GM21529 (cell line): ENCODE measurements at regions not wholly inside any gene's neighbourhood (a gene's known extent, or its start where the extent isn't known, plus 50 kb on each side); places are given as distances from the start of the nearest gene placed in this dataset.
"Not testable (repeated sequence)": the region's sequence is repeated elsewhere in the genome, so short reads cannot be mapped to it uniquely, and the experiment has no call there.

Experiments
- ATAC-seq: cut with Tn5 transposase; IDR thresholded peaks from one replicate; pipeline ENCODE4 v1.9.1; 2021; ENCODE audit not compliant: unreplicated experiment

DNA sequence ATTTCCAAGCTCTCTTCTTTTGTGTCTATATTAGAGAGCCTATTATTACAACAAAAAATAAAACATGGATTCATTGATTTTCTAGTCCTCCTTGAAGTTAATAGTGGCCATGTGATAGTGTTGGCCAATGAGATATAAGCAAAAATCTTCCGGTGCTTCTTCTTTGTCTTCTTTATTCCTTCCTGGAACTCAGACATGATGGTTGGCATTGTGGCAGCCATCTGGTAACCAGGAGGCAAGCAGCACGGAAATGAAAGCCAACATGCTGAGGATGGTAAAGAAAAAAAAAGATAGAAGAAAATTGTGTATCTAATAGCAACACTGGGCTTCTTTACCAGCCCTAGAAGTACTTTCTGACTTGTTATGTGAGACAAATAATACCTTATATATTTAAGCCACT is 50.8 kb upstream of the SEL1L start:
- no peak for ATAC-seq

DNA sequence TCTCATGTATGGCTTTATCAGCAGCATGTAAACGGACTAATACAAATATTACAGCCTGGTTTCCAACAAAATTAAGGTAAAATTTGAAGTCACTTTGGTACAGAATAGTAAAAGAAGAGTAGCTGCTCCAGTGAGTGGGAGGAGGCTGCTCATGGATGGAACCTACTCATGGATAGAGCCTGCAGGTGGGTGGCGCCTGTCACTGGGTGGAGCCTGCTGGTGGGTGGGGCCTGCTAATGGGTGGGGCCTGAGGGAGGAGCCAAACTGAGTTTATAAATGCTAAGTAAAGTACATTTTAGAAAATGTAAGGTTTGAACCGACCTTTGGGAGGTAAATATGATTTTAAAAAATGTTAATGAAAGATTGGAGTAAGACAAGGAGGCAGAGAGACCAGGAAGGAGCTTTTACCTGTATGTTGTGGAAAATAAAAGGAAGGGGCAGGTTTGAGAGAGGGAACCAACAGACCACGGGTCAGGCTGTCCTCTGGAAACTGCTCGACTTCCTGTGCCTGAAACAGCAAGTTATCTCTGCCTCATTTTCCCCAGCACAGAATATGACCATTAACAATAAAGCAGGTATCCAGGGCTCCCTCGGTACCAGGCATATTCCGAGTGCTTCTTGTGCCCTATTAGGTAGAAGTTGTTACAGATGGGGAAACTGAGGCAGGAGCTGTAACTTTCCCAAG is 55.9 kb upstream of the SEL1L start:
- ATAC-seq = no peak

DNA sequence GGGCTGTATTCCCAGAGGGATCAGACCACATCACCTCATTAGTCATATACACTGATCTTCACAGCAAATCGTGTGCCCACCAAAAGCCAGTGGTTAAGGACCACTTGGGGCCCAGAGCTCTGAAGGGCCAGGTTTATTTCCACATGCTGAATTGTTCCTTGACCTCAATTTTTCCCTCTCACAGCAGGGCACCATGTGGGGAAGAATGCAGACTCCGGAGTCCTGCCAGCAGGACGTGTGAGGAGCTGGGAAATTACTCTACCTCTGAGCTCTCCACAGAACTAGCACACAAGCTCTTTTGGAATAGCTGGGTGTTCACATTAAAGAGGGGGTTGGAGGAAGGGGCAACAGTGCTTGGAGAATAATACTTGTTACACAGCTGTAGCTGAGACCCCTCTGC is 57.6 kb upstream of the SEL1L start:
- no peak for ATAC-seq

DNA sequence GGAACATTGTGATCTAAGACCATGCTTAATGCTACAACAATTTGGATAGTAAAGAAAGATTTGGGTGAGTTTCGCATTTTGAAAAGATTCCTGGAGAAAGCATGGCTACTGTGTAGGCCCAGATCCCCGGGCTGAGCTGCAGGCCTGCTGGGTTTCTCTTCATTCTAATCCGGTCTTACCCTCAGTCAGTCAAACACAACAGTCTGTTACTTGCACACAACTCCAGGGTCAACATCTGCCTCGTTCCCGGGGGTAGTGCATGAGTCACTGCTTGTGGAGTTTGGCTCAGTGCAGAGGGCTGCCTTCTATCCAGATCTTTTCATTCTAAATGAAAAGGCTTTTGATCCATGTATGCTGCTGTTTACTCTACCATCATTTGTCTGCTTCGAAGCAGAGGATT is 60.4 kb upstream of the SEL1L start:
- ATAC-seq = no peak

DNA sequence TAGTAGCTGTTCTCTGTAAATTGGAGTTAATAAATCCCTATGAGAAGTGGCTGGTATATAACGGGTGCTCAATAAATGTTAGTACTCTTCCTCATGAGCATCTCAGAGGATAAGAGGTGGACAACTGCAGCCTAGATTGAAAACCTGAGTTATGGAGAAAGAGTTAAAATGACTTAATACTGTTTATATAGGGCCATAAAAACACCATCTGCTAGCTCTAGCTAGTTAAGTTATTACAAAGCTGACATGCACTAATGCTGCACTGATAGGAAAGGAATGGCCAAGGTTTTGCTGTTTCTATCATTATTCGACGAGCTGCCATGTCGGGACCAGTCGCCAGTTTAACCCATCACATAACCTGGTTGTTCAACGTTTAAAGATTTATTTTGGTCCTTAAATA is 72.0 kb upstream of the SEL1L start:
- ATAC-seq = no peak

DNA sequence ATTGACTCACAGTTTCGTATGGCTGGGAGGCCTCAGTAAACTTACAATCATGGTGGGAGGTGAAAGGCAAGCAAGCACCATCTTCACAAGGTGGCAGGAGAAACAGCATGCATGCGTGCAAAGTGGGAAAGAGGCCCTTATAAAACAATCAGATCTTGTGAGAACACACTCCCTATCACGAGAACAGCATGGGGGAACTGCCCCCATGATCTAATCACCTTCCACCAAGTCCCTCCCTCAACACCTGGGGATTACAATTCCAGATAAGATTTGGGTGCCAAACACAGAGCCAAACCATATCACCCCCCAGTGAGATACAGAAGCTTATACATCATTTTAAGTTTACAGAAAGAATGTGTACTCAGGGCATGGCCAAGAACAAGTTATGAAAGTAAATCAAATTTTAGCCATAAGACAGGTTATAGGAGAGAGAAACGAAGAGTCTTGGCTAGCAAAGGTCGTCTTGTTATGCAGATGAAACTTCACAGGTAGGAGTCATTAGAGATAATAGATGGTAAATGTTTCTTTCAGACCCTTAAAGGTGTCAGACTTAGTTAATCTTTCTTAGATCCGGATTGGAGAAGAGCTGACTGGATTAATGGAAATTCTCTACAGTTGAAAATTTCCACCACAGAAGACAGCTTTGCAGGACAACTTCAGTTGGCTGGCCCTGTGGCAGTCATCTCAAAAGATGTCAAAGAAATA is 79.8 kb upstream of the SEL1L start:
- no peak for ATAC-seq

DNA sequence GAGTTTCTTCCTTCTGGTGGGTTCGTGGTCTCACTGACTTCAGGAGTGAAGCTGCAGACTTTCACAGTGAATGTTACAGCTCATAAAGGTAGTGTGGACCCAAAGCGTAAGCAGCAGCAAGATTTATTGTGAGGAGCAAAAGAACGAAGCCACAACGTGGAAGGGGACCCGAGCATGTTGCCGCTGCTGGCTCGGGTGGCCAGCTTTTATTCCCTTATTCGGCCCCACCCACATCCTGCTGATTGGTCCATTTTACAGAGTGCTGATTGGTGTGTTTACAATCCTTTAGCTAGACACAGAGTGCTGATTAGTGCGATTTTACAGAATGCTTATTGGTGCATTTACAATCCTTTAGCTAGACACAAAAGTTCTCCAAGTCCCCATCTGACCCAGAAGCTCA is 80.6 kb upstream of the SEL1L start:
- ATAC-seq = not testable (repeated sequence)

DNA sequence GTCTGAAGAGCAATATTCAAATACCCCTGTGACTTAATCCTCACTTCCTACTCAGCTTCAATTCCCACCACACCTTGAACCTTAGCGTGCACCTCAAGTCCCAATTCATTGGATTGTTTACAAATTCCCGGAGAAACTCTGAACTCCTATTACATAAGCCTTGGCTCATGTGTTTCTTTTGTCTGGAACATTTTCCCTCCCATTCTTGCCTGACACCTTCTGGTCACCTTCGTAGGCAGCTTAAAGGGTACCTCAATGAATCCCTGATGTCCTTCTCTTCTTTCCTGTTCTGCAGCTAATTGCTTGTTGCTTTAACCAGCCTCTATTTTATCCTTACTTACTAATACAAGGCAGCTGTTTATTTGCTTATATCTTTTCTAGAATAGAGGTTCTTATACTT is 85.0 kb upstream of the SEL1L start:
- no peak for ATAC-seq

DNA sequence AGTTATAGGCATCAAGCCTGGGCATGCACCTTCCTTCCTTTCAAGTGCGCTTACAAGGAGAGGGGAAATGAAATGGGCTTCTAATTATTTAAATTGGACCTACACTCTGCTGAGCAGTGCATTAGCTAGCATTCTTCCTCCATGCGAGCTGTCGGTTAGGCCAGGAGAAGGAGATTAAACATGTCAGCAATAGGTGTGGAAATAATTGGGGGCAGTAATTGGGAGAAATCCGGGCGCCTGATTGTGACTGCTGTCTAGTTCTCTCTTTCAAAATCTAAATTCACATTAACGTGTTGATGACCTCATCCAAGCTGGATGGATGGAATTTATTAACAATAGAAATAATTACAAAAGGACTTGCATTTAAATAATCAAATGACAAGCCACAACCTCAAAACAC is 86.2 kb upstream of the SEL1L start:
- no peak for ATAC-seq

DNA sequence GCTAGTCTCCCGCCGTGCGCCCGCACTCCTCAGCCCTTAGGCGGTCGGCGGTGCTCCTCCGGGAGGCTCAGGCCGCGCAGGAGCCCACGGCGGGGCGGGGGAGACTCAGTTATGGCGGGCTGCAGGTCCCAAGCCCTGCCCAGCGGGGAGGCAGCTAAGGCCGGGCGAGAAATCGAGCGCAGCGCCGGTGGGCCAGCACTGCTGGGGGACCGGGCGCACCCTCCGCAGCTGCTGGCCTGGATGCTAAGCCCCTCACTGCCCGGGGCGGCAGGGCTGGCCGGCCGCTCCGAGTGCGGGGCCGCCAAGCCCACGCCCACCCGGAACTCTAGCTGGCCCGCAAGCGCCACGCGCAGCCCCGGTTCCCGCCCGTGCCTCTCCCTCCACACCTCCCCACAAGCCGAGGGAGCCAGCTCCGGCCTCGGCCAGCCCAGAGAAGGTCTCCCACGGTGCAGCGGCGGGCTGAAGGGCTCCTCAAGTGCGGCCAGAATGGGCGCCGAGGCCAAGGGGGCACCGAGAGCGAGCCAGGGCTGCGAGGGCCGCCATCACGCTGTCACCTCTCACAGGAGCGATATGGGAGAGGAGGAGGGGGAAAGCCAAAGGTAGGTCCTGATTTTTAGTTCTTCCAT is 90.2 kb upstream of the SEL1L start:
- not testable (repeated sequence) for ATAC-seq

DNA sequence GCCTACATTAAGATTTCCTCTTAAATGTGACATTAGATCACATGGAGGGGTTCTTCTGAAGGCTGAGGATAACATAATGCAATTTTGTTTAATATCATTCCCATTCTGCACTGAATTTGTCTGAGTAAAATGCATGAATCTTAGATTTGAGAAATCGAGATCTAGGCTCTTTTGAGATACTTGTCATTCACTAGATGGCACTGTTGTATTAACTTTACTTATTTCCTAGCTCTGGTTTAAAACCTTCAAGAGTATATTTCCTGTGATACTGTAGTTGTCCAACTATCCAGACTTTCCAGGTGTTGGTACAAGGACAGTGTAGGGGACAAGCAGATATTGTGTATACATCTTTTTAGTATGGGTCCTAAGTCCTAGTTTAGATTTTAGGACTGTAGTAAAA is 91.7 kb upstream of the SEL1L start:
- no peak for ATAC-seq

DNA sequence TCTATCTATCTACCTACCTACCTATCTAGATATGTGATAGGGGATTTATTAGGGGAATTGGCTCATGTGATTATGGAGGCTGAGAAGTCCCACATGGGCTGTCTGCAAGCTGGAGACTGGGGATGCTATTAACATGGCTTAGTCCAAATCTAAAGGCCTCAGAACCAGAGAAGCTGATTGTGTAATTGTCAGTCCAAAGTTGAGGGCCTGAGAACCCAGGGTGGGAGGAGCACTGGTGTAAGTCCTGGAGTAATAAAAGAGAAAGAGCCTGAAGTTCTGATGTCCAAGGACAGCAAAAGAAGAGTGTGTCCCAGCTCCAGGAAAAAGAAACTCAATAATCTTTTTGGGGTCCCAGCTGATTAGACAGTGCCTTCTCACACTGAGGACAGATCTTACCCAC is 98.5 kb upstream of the SEL1L start:
- ATAC-seq = no peak

DNA sequence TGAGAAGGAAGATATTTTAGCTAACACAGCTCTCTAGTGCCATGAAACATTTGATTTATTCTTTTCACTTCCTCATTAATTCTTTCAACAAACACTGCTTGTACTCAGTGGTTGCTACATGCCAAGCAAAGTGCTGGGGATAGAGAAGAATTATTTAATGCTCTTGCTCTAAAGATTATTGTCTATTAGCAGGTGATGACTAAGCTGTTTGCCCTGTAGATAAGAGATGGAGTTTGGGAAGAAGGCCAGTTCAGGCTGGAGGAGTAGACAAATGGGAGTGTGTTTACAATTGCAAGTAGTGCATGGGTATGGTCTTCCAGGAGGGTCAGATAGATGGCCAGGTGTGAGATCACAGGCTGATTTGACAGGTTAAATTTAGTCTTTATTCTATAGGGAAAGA is 99.8 kb upstream of the SEL1L start:
- ATAC-seq = no peak

DNA sequence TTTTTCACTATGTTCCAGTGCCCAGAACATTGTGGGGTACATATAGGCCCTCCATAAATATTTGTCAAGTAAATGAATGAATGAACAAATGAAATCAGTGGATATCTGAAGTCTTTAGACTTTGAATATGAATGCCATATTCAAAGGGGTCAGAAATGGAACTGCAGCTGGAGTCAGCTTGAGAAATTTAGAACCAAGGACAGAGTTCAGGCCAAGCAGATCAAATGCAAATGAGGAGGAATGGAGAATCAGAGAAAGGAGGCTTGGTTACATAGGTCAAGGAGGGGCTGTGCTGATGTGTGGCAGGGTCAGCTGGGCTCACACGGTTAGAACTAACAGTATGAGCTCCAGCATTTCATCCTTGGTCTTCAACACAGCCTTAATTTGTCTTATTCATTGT is 104.0 kb upstream of the SEL1L start:
- ATAC-seq = no peak

DNA sequence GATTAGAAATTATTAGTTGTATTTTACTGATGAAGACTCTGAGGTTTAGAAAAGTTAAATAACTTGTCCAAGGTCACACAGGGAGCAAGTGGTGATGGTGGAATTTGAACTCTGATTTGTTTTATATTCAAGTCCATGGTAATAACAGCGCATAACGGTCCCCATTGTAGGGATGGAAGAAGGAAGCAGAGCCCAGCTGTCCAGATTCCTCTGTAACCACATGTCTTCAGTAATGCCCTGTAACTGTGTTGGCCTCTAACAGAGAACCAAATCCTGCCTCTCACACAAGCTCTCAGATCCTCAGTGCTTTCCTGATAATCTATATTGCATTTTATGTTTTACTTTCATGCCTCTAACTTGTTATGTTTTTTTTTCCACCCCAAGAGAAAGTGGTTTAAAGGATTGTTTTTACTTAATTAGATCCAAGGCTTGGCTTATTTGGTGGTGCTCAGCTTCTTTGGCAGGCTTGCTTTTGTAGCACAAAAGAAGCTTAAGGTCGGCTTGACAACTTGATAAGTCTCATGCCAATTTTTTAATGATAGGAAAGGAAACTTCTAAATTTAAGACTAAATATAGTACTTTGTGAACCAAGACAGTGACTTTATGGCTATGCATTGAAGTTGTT is 105.1 kb upstream of the SEL1L start:
- ATAC-seq = no peak

DNA sequence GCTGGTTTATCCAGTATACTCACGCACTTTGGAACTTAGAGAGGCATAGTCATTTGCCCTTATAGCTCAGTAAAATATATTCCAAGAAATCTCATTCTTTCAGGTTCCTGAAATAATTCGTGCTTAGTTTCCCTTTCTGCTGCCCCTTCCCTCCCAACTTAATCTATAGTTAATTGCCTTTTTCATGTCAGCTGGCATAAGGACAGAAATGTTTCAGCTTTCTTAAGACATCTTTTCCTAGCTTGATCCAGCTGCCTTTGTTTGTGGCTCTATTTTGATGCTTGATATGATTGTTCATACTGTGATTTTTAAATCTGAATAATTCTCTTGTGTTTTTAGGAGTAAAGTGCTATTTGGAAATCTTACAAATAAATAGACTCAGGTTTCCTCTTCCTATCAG is 120.0 kb upstream of the SEL1L start:
- ATAC-seq = no peak

DNA sequence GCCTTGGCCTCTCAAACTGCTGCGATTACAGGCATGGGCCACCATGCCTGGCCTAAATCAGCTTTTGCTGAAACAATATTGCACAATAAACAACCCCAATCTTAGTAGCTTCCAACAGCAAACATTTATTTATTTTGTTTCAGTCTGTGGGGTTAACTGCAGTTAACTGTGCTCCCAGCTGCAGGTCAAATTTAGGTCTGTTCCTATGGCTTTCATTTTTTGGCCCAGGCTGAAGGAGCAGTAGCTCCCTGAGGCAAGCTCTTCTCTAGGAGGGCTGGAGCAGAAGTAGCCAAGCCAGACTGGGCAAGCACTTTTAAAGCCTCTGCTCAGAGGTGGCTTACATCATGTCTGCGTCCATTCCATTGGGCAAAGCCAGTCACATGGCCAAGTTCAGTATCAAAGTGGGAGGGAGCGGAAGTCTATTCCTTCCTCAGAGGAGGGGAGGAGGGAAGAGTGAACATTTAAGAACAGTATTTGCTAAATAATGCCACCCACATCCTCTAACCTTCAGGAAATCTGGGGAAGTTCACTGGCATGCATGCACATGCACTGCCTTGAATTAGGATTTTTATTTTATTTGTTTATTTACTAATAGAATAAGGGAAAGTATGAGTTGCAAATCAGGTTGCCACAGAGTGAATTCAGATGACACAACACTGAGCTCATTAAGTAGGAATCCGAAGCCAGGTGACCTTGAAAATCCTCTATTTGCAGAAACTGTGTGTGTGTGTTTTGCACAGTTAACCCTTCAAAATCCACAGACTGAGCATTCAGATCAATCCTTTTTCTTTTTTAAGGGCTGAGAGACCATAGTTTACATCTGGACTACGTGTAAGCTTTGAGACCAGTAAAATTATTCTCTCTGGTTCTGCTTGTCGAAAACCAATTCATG is 122.0 kb upstream of the SEL1L start:
- ATAC-seq = no peak

DNA sequence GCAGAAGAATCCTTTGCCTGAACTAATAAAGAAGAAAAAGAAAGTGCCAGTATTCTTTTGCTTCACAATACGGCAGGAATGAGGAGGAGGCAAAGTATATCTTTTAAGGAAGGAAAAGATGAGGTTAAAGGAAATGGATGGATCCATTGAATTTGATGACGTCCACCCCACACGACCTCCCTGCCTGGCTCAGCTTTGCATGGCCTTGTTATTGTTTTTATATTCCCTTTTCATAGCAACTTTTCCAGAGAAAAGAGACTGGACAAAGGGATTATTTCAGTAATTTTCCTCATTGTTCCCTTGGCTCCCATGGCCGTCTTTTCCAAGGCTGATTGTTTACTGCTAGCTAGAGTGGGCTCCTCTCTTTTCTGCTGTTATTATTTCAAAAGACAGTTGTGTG is 123.2 kb upstream of the SEL1L start:
- no peak for ATAC-seq

DNA sequence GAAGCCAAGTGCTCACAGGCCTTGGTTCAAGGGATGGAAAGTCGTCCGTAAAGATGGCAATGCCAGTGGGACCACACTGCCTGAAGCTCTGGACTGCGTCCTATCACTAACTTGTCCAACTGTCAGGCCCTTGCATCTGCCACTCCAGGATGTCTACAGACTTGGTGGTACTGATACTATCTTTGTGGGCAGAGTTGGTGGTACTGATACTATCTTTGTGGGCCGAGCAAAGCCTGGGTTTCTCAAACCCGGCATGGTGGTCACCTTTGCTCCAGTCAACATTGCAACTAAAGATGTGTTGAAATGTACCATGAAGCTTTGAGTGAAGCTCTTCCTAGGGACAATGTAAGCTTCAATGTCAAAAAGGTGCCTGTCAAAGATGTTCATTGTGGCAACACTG is 128.4 kb upstream of the SEL1L start:
- no peak for ATAC-seq

DNA sequence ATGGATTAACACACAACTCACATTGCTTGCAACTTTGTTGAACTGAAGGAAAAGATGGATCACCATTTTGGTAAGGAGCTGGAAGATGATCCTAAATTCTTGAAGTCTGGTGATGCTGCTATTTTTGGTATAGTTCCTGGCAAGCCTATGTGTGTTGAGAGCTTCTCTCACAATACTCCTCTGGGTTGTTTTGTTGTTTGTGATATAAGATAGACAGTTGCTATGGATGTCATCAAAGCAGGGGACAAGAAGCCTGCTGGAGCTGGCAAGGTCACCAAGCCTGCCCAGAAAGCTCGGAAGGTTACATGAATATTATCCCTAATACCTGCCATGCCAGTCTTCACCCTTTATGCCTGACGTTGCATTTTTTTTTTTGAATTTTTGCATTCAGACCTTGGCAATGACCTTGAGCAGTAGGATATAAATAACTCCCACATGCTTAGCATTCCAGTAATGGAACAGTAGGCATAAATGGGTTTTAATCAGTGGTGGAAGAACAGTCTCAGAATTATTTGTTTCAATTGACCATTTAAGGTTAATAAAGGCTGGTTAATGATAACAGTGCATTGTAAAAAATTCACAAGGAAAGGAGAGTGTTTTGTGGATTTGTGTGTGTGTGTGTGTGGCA is 129.0 kb upstream of the SEL1L start:
- ATAC-seq = no peak
